HG03565 (cell line): ENCODE measurements at regions not wholly inside any gene's neighbourhood (a gene's known extent, or its start where the extent isn't known, plus 50 kb on each side); places are given as distances from the start of the nearest gene placed in this dataset.

Source experiments
- ATAC-seq: cut with Tn5 transposase; IDR thresholded peaks from one replicate; pipeline ENCODE4 v1.9.1; 2021; ENCODE audit warnings: mild to moderate bottlenecking, moderate library complexity; ENCODE audit not compliant: unreplicated experiment

DNA sequence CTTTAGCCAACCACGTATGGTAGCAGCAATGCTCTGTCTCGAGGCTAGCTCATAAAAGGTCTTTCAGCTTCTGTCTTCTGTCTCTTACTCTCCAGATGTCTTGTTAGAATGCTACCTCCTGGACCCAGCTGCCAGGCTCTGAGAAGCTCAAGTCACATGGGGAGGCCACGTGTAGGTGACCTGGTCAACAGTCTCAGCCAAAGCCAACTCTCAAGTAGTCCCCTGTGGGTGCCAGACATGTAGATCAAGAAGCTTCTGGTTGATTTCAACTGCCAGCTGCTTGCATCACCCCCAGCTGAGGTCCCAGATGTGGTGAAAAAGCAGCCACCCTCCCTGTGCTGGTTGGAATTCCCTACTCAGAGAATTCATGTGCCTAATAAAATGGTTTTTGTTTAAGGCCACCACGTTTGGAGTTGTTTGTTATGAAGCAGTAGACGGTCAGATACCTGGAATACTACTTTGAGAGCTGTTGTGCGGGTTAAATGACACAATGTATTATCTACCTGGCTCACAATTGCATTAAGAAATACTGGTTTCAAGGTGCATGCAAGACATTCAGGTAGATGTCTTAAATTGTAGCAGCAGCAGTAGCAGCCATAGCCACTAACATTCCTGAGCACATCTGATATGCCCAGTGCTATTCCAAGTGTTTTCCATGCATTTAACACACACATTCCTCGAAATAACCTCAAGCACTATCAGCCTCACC is 131.0 kb upstream of the RFC3 start:
- ATAC-seq: no peak

DNA sequence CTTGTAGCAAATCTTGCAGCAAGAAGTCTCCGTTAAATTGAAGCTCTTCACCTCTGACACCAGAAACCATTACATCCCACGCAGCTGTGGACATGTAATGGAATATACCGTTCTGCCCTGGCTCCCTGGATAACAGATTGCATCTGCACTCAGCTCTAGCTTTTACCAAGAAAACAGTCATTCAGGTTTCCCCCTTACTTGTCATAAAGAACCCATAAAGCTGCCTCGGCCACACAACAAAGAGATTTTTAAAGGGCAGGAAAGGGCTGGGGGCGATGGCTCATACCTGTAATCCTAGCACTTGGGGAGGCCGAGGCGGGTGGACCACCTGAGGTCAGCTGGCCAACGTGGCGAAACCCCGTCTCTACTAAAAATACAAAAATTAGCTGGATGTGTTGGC is 127.6 kb upstream of the RFC3 start:
- no peak for ATAC-seq

DNA sequence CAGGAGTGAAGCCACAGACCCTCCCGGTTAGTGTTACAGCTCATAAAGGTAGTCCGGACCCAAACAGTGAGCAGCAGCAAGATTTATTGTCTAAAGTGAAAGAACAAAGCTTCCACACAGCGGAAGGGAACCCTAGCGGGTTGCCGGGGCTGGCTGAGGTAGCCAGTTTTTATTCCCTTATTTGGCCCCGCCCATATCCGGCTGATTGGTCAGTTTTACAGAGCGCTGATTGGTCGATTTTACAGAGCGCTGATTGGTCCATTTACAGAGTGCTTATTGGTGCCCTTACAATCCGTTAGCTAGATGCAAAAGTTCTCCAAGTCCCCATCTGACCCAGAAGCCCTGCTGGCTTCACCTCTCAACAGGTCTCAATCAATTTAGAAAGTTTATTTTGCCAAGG is 126.0 kb upstream of the RFC3 start:
- no peak for ATAC-seq

DNA sequence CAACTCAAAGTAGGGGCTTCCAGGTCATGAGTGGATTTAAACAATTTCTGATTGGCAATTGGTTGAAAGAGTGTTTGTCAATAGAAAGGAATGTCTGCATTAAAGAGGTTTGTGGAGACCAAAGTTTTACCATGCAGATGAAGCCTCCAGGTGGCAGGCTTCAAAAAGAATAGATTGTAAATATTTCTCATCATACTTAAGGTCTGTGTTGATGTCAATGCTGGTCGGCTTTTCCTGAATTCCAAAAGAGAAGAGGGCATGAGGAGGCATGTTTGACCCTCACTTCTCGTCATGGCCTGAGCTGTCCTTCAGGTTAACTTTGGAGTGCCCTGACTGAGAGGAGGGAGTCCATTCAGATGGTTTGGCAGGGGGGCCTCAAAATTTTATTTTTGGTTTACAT is 125.4 kb upstream of the RFC3 start:
- no peak for ATAC-seq

DNA sequence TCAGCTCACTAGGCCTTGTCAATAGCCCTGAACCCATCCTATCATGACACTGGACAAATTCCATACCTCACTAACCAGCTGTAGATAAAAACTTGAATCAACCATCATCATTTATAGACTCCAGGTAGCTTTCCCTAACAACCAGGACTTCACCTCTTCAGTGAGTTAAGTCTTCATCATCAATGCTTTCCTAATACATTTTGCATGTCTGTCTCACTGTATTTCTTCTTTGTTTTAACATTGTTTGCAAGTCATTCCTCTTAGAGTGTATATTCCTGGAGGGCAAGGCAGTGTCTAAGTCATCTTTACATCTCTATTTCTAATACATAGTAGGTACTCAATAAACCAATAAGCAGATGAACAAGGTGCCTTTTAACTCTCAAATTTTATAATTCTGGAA is 123.4 kb upstream of the RFC3 start:
- ATAC-seq: no peak

DNA sequence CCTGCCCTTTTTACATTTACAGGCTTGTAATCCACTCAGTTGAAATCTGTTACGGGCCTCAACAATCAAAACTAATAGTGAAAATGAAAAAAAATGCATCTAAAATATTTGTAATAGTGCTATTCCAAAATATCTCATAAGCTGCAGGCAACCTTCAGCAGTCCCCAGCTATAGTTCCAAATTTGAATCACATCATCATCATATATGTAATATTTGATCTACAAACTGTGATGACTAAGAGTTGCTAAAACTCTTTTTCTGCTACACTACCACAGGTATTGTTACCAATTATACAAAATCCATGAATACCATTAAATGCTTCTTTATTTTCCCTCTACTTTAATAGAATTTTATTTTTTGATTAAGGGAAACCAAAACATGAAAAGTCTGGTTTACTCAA is 121.4 kb upstream of the RFC3 start:
- no peak for ATAC-seq

DNA sequence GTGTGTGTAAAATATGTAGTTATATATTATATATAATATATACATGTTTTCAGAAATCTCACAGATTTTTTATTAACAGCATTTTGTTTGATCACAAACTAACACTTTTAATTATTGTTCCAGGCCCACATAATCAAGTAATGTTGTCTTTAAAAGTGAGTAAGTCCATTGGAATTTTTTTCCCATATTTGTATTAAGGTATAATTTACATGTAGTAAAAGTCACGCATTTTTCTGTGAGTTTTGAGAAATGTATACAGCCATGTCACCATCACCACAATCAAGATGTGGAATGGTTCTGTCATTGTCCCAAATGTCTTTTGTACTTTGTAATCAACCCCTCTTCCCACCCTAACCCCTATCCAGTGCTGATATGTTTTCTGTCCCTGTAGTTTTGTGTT is 120.0 kb upstream of the RFC3 start:
- no peak for ATAC-seq

DNA sequence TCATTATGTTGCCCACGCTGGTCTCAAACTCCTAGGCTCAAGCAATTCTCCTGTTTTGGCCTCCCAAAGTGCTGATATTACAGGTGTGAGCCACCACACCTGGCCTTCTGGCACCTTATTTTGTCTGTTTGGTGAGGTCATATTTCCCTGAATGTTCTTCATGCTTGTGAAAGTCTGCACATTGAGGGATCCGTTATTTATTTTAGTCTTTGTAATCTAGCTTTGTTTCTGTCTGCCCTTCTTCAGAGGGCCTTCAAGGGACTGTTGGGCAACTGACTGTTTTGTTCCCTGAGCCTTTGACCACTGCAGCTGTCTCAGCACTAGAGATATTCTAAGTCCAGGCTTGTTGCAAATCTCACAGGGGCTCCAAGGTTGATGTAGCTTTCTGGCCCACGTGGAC is 110.5 kb upstream of the RFC3 start:
- ATAC-seq: no peak

DNA sequence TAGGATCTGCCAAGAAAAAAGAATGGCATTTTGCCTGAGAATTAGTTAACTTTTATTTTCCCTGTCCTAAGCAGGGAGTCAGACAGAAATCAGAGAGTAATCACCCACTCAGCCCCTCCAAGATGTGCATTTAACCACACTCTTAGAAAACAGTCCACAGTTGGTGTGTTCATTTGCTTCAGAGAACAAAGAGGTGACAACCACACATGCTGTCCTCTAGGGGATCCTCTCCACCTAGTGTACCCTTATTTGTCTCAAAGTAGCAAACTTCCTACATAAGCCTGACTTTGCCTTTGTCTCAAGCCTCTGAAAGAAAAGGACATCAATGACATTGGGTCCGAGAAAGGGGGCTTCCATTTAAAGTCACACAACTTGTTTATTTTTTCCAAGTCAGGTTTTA is 107.0 kb upstream of the RFC3 start:
- ATAC-seq: no peak

DNA sequence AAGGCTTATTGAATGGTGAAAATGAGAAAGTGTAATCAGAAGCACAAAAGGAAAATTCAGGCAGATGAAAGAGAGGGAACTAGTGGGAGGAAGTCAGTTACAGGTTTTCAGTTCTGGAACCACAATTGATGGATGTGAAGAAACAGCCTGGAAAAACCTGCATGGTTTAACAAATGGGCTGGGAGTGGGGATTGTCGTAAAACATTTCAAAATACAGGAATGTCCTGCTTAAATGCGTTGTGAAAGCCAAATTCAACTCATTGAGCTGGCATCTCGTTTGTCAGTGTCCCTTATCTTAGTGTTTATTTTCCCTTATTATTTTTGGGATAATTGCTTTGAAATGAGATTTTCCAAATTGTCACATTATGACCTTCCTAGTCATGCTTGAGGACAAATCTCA is 106.5 kb upstream of the RFC3 start:
- ATAC-seq: no peak

DNA sequence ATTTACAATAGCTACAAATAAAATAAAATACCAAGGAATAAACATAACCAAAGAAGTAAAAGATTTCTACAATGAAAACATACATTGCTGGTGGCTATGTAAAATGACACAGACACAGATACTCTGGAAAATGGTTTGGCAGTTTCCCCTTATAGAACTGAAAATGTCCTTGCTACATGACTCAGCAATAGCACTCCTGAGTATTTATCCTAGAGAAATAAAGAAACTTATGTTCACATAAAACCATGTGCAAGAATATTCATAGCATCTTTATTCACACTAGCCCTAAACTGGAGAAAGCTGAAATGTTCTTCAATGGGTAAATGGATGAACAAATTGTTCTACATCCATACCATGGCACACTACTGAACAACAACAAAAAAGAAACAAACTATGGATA is 100.2 kb upstream of the RFC3 start:
- ATAC-seq: no peak

DNA sequence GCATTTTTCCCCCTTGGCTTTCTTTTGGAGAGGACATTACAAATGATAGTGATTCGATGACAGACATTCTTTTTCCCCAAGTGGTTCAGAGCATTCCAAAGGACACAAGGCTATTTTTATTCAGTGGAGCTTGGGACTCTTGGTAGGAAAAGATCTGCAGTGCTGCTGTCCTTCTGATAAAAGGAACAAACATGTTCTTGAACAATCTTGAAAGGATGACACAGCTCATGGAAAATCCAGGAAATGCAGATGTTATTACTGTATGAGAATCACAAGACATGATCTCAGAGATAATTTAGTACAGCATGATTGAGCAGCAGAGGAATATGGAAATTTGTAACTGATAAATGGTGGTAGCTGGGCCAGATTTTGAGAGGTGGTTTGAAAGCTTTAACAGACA is 96.2 kb upstream of the RFC3 start:
- no peak for ATAC-seq

DNA sequence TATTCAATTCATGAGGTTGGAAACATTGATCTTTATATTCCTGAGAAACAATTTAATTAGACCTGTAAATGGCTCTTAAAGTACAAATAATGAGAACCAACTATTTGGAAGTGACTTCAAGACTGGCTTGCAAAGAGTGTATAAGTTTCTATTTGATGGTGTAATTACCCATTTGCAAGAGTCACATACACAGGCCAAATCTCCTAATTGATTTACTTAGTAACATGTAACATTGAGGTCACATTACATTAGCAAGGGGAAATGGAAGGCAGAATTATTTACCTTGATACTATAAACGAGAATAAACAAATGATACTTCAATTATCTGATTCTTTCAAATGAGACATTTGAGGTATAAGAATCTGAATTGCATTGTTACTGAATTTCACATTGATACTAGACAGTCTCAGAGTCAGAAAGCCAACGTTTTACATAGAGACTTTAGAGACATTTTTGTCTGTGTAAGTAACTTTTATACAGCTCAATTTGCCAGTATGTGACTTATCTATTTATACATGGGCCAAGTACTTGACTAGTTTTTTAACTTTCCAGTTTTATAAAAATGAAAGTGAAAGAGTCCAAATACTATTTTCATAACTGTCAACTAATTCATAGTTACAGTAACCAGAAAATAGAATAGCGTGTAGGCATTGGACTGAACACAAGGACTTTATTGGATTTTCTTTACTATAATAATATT is 95.6 kb upstream of the RFC3 start:
- no peak for ATAC-seq

DNA sequence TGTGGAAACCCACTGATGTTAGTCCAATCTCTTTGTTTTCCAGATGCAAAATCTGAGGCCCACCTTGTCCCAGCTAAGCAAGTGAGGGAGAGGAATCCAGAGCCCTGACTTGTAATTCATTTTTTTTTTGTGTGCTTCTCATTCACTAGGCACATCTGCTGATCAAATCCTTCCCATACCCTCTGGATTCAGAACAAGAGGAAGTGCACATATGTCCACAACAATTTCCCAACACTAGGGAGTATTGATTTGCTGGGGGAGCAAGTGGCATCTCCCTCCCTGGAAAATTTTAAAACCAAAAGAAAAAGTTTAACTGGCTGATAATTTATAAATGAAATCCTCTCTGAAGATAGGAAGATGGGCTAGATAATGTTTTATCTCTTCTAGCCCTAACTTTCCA is 94.6 kb upstream of the RFC3 start:
- ATAC-seq: no peak

DNA sequence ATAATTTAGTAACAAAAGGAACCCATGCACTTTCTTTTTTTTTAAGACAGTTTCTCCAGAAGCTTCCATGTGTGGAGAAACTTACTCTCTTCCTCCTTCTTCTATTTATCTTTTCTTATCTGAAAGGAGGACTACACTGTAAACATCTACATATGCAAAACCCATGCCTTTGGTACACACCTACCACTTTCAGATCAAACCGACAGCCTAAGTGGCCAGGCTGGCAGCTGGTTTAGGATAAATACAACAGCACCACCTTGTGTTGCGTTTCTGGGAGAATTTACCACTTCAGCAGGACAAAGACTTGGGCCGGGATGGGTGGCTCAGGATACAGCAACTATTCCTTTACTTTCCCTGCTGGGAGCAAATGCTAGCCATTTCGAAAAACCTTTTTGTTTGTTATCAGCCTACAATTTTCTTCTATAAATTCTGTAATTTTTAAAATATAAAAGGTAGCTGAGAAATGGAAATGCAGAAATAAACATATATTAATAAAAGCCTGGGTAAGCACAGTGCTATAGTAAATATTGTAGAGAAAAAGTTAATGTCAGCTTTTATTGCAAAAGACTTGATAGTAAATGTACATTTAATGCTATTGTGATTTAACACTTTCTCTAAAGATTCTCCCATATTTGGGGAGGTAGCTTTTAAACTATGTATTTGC is 94.0 kb upstream of the RFC3 start:
- ATAC-seq: peak; percentile 68

DNA sequence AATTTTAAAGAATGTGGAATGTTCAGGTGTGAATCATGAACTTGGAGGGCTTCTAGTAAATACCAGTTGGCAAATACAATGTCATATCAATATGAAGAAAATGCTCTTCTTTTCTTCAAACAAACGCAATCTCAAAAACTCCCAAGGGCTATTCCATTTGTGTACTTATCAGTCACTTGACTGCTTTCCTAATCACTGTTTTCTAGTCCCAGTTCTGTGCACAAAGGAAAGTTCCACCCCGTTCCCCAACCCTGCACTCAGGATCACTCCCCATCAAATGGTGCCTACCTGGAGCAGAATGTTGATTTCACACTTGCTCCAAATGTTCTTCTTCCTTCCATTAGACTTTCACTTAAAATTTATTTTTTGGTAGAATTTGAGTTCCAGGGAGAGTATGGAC is 92.6 kb upstream of the RFC3 start:
- no peak for ATAC-seq

DNA sequence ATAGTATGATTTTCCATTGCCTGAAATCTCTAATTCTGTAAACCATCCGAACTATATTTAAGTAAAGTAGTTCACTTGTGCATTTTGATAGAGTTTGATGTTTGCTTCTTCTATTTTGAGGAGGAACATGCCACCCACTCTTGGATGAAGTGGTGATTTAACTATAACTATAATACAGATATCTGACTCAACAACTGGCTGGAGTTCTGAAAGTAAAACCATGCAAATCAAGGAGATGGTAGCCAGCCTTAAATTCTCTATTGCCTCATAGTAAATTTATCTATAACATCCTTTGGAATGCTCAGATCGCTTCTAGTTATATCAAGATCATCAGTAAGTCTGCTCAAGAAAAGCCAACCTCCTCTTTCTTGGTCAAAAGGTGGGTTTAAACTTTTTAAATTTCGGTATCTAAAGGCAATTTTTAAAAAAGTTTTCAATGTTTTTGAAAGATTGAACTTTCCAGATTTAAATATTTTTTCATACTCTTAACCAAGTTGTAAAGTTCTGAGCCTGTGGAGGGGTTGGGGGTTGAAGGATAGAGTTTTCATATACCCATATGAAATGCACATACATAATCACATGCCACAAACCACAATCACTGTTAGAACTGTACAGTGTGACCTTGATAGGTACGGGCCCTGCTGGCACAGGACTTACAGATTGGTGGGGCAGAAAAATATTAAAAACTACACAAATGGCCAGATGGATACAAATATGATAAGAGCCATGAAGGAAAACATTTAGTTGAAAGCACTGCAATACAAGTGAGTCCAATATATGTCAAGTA is 90.5 kb upstream of the RFC3 start:
- ATAC-seq: no peak

DNA sequence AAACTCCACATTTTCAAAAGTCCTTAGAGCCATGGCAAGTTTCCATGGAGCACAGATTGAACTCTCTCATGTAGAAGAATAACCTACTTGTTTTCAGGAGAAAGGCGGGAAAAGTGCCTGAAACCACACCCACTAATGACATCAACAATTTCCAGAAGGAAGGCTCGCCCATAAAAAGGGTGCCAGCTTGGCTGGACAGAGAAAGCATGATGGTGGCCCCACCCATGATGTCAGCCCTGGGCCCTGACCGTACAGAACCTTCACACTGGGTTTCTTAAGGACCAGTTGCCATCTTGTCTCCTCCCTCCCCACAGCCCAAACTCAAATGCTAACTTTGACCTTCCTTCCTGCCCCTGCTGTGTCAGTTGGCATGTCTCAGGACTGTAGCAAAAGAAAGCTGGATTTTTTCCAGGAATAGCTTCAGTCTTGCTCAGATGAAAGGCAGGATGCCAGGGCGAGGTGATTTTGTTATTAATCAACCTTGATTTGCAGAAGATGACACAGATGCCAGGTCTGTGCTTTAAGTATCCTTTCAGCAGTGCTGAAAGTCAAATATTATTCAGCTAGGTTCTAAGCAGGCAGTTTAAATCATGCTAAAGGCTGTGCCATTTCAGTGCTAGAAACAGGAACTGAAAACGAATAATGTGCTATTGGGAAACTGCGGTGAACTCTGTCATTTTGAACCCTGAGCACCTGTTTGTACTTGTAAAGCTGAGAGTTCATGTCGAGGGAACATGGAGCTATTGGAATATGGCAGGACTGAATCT is 89.5 kb upstream of the RFC3 start:
- peak; percentile 81 for ATAC-seq

DNA sequence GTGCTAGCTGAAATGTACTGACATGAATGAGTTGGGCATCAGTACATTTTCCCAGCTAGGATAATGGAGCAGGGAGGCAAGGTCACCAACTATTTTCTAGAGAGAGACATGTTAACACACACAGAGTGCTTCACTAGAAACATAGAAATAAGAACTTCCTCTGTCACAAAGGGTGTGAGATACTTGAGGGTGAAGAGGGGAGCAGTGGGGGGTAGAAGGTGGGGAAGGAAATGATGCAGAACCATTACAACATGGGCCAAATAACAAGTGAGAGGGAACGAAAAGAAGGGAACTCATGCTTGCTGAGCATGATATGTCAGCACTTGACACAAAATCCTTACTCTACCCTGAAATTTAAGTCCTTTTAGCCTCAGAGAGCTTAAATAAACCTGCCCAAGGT is 87.8 kb upstream of the RFC3 start:
- ATAC-seq: no peak

DNA sequence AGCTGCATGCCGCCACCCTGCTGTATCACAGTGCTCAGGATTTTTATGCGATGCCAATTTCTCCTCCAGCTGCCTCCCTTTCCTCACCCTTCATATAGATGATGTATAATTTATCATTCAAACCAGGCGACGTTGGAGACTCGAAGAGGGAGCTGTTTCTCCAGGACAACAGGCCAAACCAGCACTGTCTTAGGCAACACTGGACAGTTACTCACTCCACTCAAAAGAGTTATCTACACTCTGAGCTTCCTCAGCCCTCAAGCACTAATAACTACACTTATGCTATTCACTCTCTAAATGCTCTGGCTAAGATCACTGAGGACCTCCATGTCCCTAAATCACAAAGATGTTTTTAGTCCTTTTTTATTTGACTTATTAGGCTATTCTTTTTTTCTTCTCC is 87.3 kb upstream of the RFC3 start:
- ATAC-seq: no peak

DNA sequence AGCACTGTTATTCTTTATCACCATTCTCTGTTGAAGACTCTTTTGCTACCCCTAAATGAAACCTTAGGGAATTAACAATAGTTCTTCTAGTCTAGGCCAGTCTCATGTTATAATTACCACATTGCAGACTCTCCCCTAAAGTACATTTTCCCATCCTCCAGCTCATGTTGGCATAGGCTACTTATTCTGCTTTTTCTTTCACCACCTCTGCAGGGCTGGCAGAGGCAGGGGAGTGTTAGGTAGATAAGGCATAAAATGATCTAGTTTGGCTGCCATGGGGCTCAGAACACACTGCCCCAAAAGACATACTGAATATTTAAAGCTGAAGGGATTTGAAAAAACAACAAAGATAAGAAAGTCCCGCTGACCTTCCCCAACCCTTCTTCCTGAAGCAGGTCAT is 82.7 kb upstream of the RFC3 start:
- ATAC-seq: no peak
